HL-60 (cell line): ENCODE measurements at regions not wholly inside any gene's neighbourhood (a gene's known extent, or its start where the extent isn't known, plus 50 kb on each side); places are given as distances from the start of the nearest gene placed in this dataset.

Experiments
- DNase-seq, 2 experiments: peaks; one replicate each; pipeline ENCODE4 v3.0.0-alpha.2; 2010 to 2020; ENCODE audit warnings: low read depth in 1 of 2, low spot score in 1 of 2
- H3K27ac ChIP-seq: fragments of 250-450 bp; sonication (Bioruptor Pico); replicated peaks from 2 replicates; pipeline ENCODE4 v1.5.1; 2020; ENCODE audit warnings: mild to moderate bottlenecking, moderate library complexity
- H3K27me3 ChIP-seq: fragments of 250-450 bp; sonication (Bioruptor Pico); 2 replicates; pipeline ENCODE4 v1.5.1; 2021; ENCODE audit warnings: mild to moderate bottlenecking, moderate library complexity; ENCODE audit not compliant: insufficient read depth, poor library complexity, severe bottlenecking
- H3K4me3 ChIP-seq: replicated peaks from 2 replicates; pipeline ENCODE4 v1.5.1; 2011; ENCODE audit warnings: mild to moderate bottlenecking, control low read depth, low read length; ENCODE audit not compliant: insufficient read depth
- CTCF ChIP-seq: IDR thresholded peaks from one replicate; pipeline ENCODE4 v1.5.1; 2011; ENCODE audit warnings: low read length, control low read depth, inconsistent platforms; ENCODE audit not compliant: insufficient read depth
- GABPA ChIP-seq: IDR thresholded peaks from 2 replicates; pipeline ENCODE4 v1.6.1; 2012; ENCODE audit warnings: low read depth
- POLR2AphosphoS5 ChIP-seq: IDR thresholded peaks from 2 replicates; pipeline ENCODE4 v1.6.1; 2012; ENCODE audit warnings: low read depth
- REST ChIP-seq: IDR thresholded peaks from 2 replicates; pipeline ENCODE4 v1.6.1; 2012; ENCODE audit warnings: low read depth; ENCODE audit not compliant: insufficient replicate concordance
- SPI1 ChIP-seq: IDR thresholded peaks from 2 replicates; pipeline ENCODE4 v1.6.1; 2012; ENCODE audit warnings: low read depth, mild to moderate bottlenecking, borderline replicate concordance

GRCh38 chr5:20109326-20109725 is 121.3 kb upstream of the CDH18 start:
- DNase-seq = no peak
- Histone ChIP-seq H3K4me3 (no peak overlapping the region), H3K27me3 (no peaks in the 10 kb centered on the region), H3K27ac (no peak overlapping the region)
- TF ChIP-seq POLR2AphosphoS5 = no peak
- no peak for TF ChIP-seq REST
- no peak for TF ChIP-seq GABPA
- TF ChIP-seq SPI1 = no peak
- TF ChIP-seq CTCF = no peak

- no peak for TF ChIP-seq POLR2AphosphoS5
- no peak for TF ChIP-seq CTCF
- no peak for TF ChIP-seq REST
- no peak overlapping the region for H3K4me3 ChIP-seq
- H3K27ac ChIP-seq = no peak overlapping the region
- DNase-seq = no peak
- no peaks in the 10 kb centered on the region for H3K27me3 ChIP-seq
These were observed 117.9 kb upstream of the CDH18 start for GRCh38 chr5:20105915-20106314.

- Histone ChIP-seq H3K27ac (no peak overlapping the region), H3K27me3 (no peaks in the 10 kb centered on the region), H3K4me3 (no peak overlapping the region)
- no peak for DNase-seq
- TF ChIP-seq GABPA = no peak
- TF ChIP-seq SPI1 = no peak
- TF ChIP-seq REST = no peak
- no peak for TF ChIP-seq CTCF
- no peak for TF ChIP-seq POLR2AphosphoS5
These were observed 114.3 kb upstream of the CDH18 start for GRCh38 chr5:20102293-20102692.
